HepG2 (cell line): ENCODE measurements at regions not wholly inside any gene's neighbourhood (a gene's known extent, or its start where the extent isn't known, plus 50 kb on each side); places are given as distances from the start of the nearest gene placed in this dataset.

Experiments
- CTCF ChIP-seq: sonication (generic); formaldehyde crosslinking; IDR thresholded peaks from 2 replicates; pipeline ENCODE4 v1.5.0; 2020; ENCODE audit warnings: mild to moderate bottlenecking, missing genetic modification reagents, moderate library complexity
- MAF1 ChIP-seq: sonication (generic); formaldehyde crosslinking; IDR thresholded peaks from 2 replicates; pipeline ENCODE4 v1.5.0; 2020; ENCODE audit warnings: missing genetic modification reagents, borderline replicate concordance
- MTF2 ChIP-seq: sonication (generic); formaldehyde crosslinking; IDR thresholded peaks from 2 replicates; pipeline ENCODE4 v1.5.0; 2020; ENCODE audit warnings: missing genetic modification reagents, borderline replicate concordance
- MYNN ChIP-seq: sonication (generic); formaldehyde crosslinking; IDR thresholded peaks from 2 replicates; pipeline ENCODE4 v1.4.0; 2020; ENCODE audit warnings: mild to moderate bottlenecking, low read depth, missing genetic modification reagents
- NR2F2 ChIP-seq: IDR thresholded peaks from 2 replicates; pipeline ENCODE4 v1.6.1; 2012; ENCODE audit warnings: low read depth, inconsistent platforms, borderline replicate concordance
- SIN3A ChIP-seq: IDR thresholded peaks from 2 replicates; pipeline ENCODE4 v1.6.1; 2011; ENCODE audit warnings: low read depth, mild to moderate bottlenecking, control low read depth, low read length, borderline replicate concordance
- SMAD1 ChIP-seq: sonication (generic); formaldehyde crosslinking; IDR thresholded peaks from 2 replicates; pipeline ENCODE4 v1.4.0; 2020; ENCODE audit warnings: missing genetic modification reagents, low read depth, mild to moderate bottlenecking, borderline replicate concordance
- ZNF251 ChIP-seq: sonication (generic); formaldehyde crosslinking; IDR thresholded peaks from 2 replicates; pipeline ENCODE4 v1.9.0; 2021; ENCODE audit warnings: mild to moderate bottlenecking, missing genetic modification reagents
- ZNF530 ChIP-seq: sonication (generic); formaldehyde crosslinking; IDR thresholded peaks from 2 replicates; pipeline ENCODE4 v1.5.0; 2020; ENCODE audit warnings: low read depth, mild to moderate bottlenecking, missing genetic modification reagents
- TF ChIP-seq, protein P1 (sequence below): sonication (generic); formaldehyde crosslinking; IDR thresholded peaks from 2 replicates; pipeline ENCODE4 v1.9.0; 2021; ENCODE audit warnings: missing genetic modification reagents, borderline replicate concordance

GRCh38 chr12:43636725-43637463 lies 84.9 kb upstream of the ADAMTS20 start:
- TF ChIP-seq ZNF530 = no peak
- TF ChIP-seq NR2F2 = no peak
- TF ChIP-seq CTCF (CRISPR knock-in tag) = no peak
- TF ChIP-seq MAF1 (CRISPR knock-in tag) = no peak
- TF ChIP-seq MTF2 (CRISPR knock-in tag) = no peak
- TF ChIP-seq SMAD1 = no peak
- TF ChIP-seq, protein P1, sequence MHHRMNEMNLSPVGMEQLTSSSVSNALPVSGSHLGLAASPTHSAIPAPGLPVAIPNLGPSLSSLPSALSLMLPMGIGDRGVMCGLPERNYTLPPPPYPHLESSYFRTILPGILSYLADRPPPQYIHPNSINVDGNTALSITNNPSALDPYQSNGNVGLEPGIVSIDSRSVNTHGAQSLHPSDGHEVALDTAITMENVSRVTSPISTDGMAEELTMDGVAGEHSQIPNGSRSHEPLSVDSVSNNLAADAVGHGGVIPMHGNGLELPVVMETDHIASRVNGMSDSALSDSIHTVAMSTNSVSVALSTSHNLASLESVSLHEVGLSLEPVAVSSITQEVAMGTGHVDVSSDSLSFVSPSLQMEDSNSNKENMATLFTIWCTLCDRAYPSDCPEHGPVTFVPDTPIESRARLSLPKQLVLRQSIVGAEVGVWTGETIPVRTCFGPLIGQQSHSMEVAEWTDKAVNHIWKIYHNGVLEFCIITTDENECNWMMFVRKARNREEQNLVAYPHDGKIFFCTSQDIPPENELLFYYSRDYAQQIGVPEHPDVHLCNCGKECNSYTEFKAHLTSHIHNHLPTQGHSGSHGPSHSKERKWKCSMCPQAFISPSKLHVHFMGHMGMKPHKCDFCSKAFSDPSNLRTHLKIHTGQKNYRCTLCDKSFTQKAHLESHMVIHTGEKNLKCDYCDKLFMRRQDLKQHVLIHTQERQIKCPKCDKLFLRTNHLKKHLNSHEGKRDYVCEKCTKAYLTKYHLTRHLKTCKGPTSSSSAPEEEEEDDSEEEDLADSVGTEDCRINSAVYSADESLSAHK (CRISPR knock-in tag) = no peak
- TF ChIP-seq SIN3A = no peak
- no peak for TF ChIP-seq ZNF251
- no peak for TF ChIP-seq MYNN
